ENCODE measurements at regions not wholly inside any gene's neighbourhood (a gene's known extent, or its start where the extent isn't known, plus 50 kb on each side); places are given as distances from the start of the nearest gene placed in this dataset.

DNA sequence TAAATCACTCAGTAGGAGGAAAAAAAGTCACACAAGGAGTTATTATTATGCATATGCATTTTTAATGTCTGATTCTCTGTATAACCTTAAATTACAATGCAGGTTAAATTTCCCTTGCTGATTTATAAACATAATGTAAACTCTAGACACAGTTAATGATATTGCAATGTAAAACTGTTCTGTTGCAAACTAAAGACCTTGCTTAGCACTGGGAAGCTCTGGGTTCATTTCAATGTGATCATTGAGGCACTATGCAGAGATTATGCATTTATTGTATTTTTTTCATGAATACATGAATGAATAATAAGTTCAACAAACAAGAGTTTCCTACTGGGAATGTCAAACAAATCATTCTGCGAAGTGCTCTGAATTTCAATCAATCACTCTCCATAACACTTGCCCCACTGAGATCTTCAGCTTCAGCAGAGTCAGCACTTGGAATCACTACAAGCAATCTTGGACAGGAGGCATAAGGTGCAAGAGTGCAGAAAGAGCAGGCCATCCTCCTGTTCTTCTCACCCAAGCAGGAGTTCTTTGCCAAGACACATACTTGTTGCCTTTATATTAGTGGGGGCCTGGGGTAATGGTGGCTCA is 232.1 kb downstream of the CSNK1G3 start:
- no peak for TF ChIP-seq JUND (IDR thresholded peaks at IDR 0.05)
- TF ChIP-seq, protein P1, sequence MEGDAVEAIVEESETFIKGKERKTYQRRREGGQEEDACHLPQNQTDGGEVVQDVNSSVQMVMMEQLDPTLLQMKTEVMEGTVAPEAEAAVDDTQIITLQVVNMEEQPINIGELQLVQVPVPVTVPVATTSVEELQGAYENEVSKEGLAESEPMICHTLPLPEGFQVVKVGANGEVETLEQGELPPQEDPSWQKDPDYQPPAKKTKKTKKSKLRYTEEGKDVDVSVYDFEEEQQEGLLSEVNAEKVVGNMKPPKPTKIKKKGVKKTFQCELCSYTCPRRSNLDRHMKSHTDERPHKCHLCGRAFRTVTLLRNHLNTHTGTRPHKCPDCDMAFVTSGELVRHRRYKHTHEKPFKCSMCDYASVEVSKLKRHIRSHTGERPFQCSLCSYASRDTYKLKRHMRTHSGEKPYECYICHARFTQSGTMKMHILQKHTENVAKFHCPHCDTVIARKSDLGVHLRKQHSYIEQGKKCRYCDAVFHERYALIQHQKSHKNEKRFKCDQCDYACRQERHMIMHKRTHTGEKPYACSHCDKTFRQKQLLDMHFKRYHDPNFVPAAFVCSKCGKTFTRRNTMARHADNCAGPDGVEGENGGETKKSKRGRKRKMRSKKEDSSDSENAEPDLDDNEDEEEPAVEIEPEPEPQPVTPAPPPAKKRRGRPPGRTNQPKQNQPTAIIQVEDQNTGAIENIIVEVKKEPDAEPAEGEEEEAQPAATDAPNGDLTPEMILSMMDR (IDR thresholded peaks at IDR 0.05; ENCODE audit: low read depth, low read length, missing input control): no peak
- TF ChIP-seq SP1 (IDR thresholded peaks at IDR 0.05): no peak
- TF ChIP-seq YY1 (IDR thresholded peaks at IDR 0.05): no peak
- TF ChIP-seq, protein P2, sequence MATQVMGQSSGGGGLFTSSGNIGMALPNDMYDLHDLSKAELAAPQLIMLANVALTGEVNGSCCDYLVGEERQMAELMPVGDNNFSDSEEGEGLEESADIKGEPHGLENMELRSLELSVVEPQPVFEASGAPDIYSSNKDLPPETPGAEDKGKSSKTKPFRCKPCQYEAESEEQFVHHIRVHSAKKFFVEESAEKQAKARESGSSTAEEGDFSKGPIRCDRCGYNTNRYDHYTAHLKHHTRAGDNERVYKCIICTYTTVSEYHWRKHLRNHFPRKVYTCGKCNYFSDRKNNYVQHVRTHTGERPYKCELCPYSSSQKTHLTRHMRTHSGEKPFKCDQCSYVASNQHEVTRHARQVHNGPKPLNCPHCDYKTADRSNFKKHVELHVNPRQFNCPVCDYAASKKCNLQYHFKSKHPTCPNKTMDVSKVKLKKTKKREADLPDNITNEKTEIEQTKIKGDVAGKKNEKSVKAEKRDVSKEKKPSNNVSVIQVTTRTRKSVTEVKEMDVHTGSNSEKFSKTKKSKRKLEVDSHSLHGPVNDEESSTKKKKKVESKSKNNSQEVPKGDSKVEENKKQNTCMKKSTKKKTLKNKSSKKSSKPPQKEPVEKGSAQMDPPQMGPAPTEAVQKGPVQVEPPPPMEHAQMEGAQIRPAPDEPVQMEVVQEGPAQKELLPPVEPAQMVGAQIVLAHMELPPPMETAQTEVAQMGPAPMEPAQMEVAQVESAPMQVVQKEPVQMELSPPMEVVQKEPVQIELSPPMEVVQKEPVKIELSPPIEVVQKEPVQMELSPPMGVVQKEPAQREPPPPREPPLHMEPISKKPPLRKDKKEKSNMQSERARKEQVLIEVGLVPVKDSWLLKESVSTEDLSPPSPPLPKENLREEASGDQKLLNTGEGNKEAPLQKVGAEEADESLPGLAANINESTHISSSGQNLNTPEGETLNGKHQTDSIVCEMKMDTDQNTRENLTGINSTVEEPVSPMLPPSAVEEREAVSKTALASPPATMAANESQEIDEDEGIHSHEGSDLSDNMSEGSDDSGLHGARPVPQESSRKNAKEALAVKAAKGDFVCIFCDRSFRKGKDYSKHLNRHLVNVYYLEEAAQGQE (IDR thresholded peaks at IDR 0.05): no peak
- no peak for TF ChIP-seq TAF1 (conservative IDR thresholded peaks at IDR 0.05)
